A549 (cell line): ENCODE measurements at regions not wholly inside any gene's neighbourhood (a gene's known extent, or its start where the extent isn't known, plus 50 kb on each side); places are given as distances from the start of the nearest gene placed in this dataset.

ENCODE experiments used
- ATAC-seq, 2 experiments: fragments of 200-7000 bp in 1 of 2; fragments of >200 bp in 1 of 2; cut with Nextera tagmentation in 1 of 2; cut with Tn5 transposase in 1 of 2; 3 replicates each; pipeline versions ENCODE4 v1.8.0 to v1.9.1; 2018 to 2020; ENCODE audit warnings: mild to moderate bottlenecking in 1 of 2, moderate library complexity in 1 of 2
- CTCF ChIA-PET: fragments of 300-600 bp; sonication (Branson Sonifier 250); formaldehyde crosslinking; extraction: SDS; loops from one replicate; lab custom pipeline; 2021; ENCODE audit warnings: antibody characterized with exemption, inconsistent platforms; lab: Yijun Ruan, JAX
- POLR2A ChIA-PET: fragments of 350-600 bp; formaldehyde crosslinking; extraction: SDS; loops from one replicate; lab custom pipeline; 2021; ENCODE audit warnings: antibody characterized with exemption, inconsistent platforms; lab: Yijun Ruan, JAX
- DNase-seq, 2 experiments: peaks; one replicate each; pipeline versions ENCODE4 v3.0.0 to v3.0.0-alpha.2; 2011 to 2016; ENCODE audit warnings: low read depth in 1 of 2, low spot score in 1 of 2
- FAIRE-seq: peaks from 2 replicates; lab custom pipeline; 2011; peaks lifted over from hg19 to GRCh38; lab: Jason Lieb, UNC
- H3K27ac ChIP-seq, 2 experiments: fragments of >200 bp; sonication (Bioruptor Twin); formaldehyde crosslinking; 3 replicates each; pipeline ENCODE4 v1.5.1; 2016 to 2017
- H3K4me1 ChIP-seq: fragments of >200 bp; sonication (Bioruptor Twin); formaldehyde crosslinking; 3 replicates; pipeline ENCODE4 v1.6.1; 2016
- H3K4me2 ChIP-seq: fragments of >200 bp; sonication (Bioruptor Twin); formaldehyde crosslinking; 3 replicates; pipeline ENCODE4 v1.6.1; 2016
- H3K4me3 ChIP-seq: fragments of >200 bp; sonication (Bioruptor Twin); formaldehyde crosslinking; 3 replicates; pipeline ENCODE4 v1.5.1; 2016
- H3K9me3 ChIP-seq: fragments of >200 bp; sonication (Bioruptor Twin); formaldehyde crosslinking; 3 replicates; pipeline ENCODE4 v1.6.1; 2016
- ATOH8 ChIP-seq: fragments of 250-450 bp; sonication (Bioruptor Pico); IDR thresholded peaks from 2 replicates; pipeline ENCODE4 v1.5.0; 2020; ENCODE audit warnings: low read depth, mild to moderate bottlenecking, moderate library complexity
- CEBPB ChIP-seq, 2 experiments: fragments of >200 bp in 1 of 2; sonication (Bioruptor Twin) in 1 of 2; formaldehyde crosslinking in 1 of 2; IDR thresholded peaks; 2 replicates each; pipeline ENCODE4 v1.6.1; 2012 to 2016
- CHD2 ChIP-seq: fragments of 150-350 bp; IDR thresholded peaks from 2 replicates; pipeline ENCODE4 v1.6.1; 2014; ENCODE audit warnings: low read length; ENCODE audit not compliant: partially characterized antibody
- EP300 ChIP-seq, 2 experiments: fragments of >200 bp; sonication (Bioruptor Twin); formaldehyde crosslinking; IDR thresholded peaks; 2 replicates in 1 of 2; 3 replicates in 1 of 2; pipeline ENCODE4 v1.6.1; 2016 to 2017
- ESRRA ChIP-seq: fragments of 150-350 bp; IDR thresholded peaks from 2 replicates; pipeline ENCODE4 v1.6.1; 2014; ENCODE audit warnings: mild to moderate bottlenecking, low read length, borderline replicate concordance
- FOSL2 ChIP-seq, 2 experiments: fragments of 450-650 bp in 1 of 2; fragments of >200 bp in 1 of 2; sonication (Bioruptor Twin) in 1 of 2; formaldehyde crosslinking; IDR thresholded peaks; 2 replicates each; pipeline versions ENCODE4 v1.5.0 to v1.6.1; 2016 to 2020; ENCODE audit warnings: mild to moderate bottlenecking in 1 of 2, moderate library complexity in 1 of 2
- FOXS1 ChIP-seq: fragments of 250-450 bp; sonication (Bioruptor Pico); IDR thresholded peaks from 2 replicates; pipeline ENCODE4 v1.5.0; 2020; ENCODE audit warnings: mild to moderate bottlenecking, moderate library complexity
- GATA3 ChIP-seq: IDR thresholded peaks from 2 replicates; pipeline ENCODE4 v1.6.1; 2012; ENCODE audit warnings: borderline replicate concordance
- HOXA7 ChIP-seq: fragments of 250-450 bp; sonication (Bioruptor Pico); IDR thresholded peaks from 2 replicates; pipeline ENCODE4 v1.5.0; 2020; ENCODE audit warnings: mild to moderate bottlenecking, moderate library complexity
- JUNB ChIP-seq: fragments of >200 bp; sonication (Bioruptor Twin); formaldehyde crosslinking; IDR thresholded peaks from 2 replicates; pipeline ENCODE4 v1.6.1; 2016
- KDM1A ChIP-seq: fragments of 200-600 bp; sonication (generic); IDR thresholded peaks from 2 replicates; pipeline ENCODE4 v1.6.1; 2016; ENCODE audit warnings: low read depth, mild to moderate bottlenecking
- MAFK ChIP-seq: fragments of 450-650 bp; IDR thresholded peaks from 2 replicates; pipeline ENCODE4 v1.6.1; 2014; ENCODE audit not compliant: partially characterized antibody
- MAZ ChIP-seq: fragments of 150-350 bp; IDR thresholded peaks from 2 replicates; pipeline ENCODE4 v1.6.1; 2014; ENCODE audit warnings: antibody characterized with exemption, low read depth, low read length, borderline replicate concordance
- MYC ChIP-seq: IDR thresholded peaks from 2 replicates; pipeline ENCODE4 v1.6.1; 2012; ENCODE audit warnings: mild to moderate bottlenecking, inconsistent platforms, low read length, improper control_type of control experiment, borderline replicate concordance
- NFE2L2 ChIP-seq: fragments of 150-350 bp; conservative IDR thresholded peaks from 2 replicates; pipeline ENCODE4 v1.6.1; 2014; ENCODE audit warnings: low read length
- NPAS2 ChIP-seq: fragments of 250-450 bp; sonication (Bioruptor Pico); IDR thresholded peaks from 2 replicates; pipeline ENCODE4 v1.8.0; 2022; ENCODE audit warnings: mild to moderate bottlenecking, moderate library complexity, borderline replicate concordance
- NR3C1 ChIP-seq: fragments of >200 bp; sonication (Bioruptor Twin); formaldehyde crosslinking; IDR thresholded peaks from 3 replicates; pipeline ENCODE4 v1.6.1; 2017
- PHF8 ChIP-seq: fragments of 200-600 bp; sonication (generic); IDR thresholded peaks from 2 replicates; pipeline ENCODE4 v1.6.1; 2016; ENCODE audit warnings: low read depth, mild to moderate bottlenecking, antibody characterized with exemption, moderate library complexity, borderline replicate concordance
- POLR2AphosphoS2 ChIP-seq: conservative IDR thresholded peaks from 2 replicates; pipeline ENCODE4 v1.6.1; 2012; ENCODE audit warnings: low read length, improper control_type of control experiment, inconsistent platforms
- RFX5 ChIP-seq: fragments of 450-650 bp; IDR thresholded peaks from 2 replicates; pipeline ENCODE4 v1.7.1; 2014; ENCODE audit warnings: antibody characterized with exemption, mild to moderate bottlenecking, moderate library complexity
- SREBF2 ChIP-seq: fragments of 450-650 bp; IDR thresholded peaks from 2 replicates; pipeline ENCODE4 v1.6.1; 2014; ENCODE audit warnings: mild to moderate bottlenecking, moderate library complexity
- TFCP2L1 ChIP-seq: fragments of 250-450 bp; sonication (Bioruptor Pico); IDR thresholded peaks from 2 replicates; pipeline ENCODE4 v1.5.0; 2021; ENCODE audit warnings: mild to moderate bottlenecking
- WGBS: methylation state at CpG from one replicate; pipeline ENCODE4 v1.1.6; 2017; ENCODE audit errors: missing lambda C conversion rate; 5-methylcytosine and 5-hydroxymethylcytosine counted together
- TF ChIP-seq, protein P1 (sequence below): fragments of 450-650 bp; IDR thresholded peaks from 2 replicates; pipeline ENCODE4 v1.6.1; 2014; ENCODE audit warnings: antibody characterized with exemption
- TF ChIP-seq, protein P2 (sequence below): fragments of 200-600 bp; sonication (generic); IDR thresholded peaks from 2 replicates; pipeline ENCODE4 v1.6.1; 2016; ENCODE audit warnings: antibody characterized with exemption, mild to moderate bottlenecking, moderate library complexity
- TF ChIP-seq, protein P3 (sequence below): fragments of >200 bp; sonication (Bioruptor Twin); formaldehyde crosslinking; IDR thresholded peaks from 3 replicates; pipeline ENCODE4 v1.6.1; 2016
- TF ChIP-seq, protein P4 (sequence below): IDR thresholded peaks from 2 replicates; pipeline ENCODE4 v1.6.1; 2012

GRCh38 chr10:29807163-29807806 lies 172.5 kb upstream of the SVIL start:
- DNase-seq (peak; percentile 47 to 82), FAIRE-seq (no peak), ATAC-seq (peak; percentile 41 to 63; a peak in 5 of 6 replicates)
- no peak overlapping the region for H3K4me3 ChIP-seq
- ChIA-PET POLR2A (no interaction called here), CTCF (no interaction called here)
- H3K27ac ChIP-seq: peak overlapping the region; percentile 62 to 86
- H3K9me3 ChIP-seq: no peaks in the 10 kb centered on the region
- H3K4me1 ChIP-seq: peaks cover 70% of the 10 kb centered on the region
- 32% methylated on average over 2 of the region's 2 CpGs for WGBS
- TF ChIP-seq MAFK (peak; percentile 87), MAZ (no peak)
- peak overlapping the region; percentile 45 for H3K4me2 ChIP-seq

GRCh38 chr10:29806350-29806788 lies 171.6 kb upstream of the SVIL start:
- peak overlapping the region; percentile 45 for H3K4me2 ChIP-seq
- DNase-seq: no peak
- ChIA-PET POLR2A (no interaction called here), CTCF (interaction anchor here (0.7 to 1.5 kb wide), 2 partner anchors 66 to 71 kb away, joined by 3 to 4 read pairs; no protein-coding TSS in a partner anchor)
- peak overlapping the region; percentile 62 to 86; a peak in 5 of 6 replicates for H3K27ac ChIP-seq
- H3K4me3 ChIP-seq: no peak overlapping the region
- no peak for ATAC-seq
- no peak for FAIRE-seq
- no peaks in the 10 kb centered on the region for H3K9me3 ChIP-seq
- peaks cover 62% of the 10 kb centered on the region for H3K4me1 ChIP-seq
- TF ChIP-seq RFX5 (no peak), FOXS1 (CRISPR knock-in tag) (no peak), NFE2L2 (no peak), PHF8 (no peak), ESRRA (no peak), GATA3 (no peak), FOSL2 (IDR thresholded peaks at IDR 0.05) (no peak), FOSL2 (CRISPR knock-in tag; IDR thresholded peaks at IDR 0.05) (no peak), CHD2 (no peak), SREBF2 (no peak), CEBPB (IDR thresholded peaks at IDR 0.05) (no peak)
- TF ChIP-seq, protein P1, sequence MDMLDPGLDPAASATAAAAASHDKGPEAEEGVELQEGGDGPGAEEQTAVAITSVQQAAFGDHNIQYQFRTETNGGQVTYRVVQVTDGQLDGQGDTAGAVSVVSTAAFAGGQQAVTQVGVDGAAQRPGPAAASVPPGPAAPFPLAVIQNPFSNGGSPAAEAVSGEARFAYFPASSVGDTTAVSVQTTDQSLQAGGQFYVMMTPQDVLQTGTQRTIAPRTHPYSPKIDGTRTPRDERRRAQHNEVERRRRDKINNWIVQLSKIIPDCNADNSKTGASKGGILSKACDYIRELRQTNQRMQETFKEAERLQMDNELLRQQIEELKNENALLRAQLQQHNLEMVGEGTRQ: no peak
- 43% methylated on average over 2 of the region's 2 CpGs for WGBS

DNA sequence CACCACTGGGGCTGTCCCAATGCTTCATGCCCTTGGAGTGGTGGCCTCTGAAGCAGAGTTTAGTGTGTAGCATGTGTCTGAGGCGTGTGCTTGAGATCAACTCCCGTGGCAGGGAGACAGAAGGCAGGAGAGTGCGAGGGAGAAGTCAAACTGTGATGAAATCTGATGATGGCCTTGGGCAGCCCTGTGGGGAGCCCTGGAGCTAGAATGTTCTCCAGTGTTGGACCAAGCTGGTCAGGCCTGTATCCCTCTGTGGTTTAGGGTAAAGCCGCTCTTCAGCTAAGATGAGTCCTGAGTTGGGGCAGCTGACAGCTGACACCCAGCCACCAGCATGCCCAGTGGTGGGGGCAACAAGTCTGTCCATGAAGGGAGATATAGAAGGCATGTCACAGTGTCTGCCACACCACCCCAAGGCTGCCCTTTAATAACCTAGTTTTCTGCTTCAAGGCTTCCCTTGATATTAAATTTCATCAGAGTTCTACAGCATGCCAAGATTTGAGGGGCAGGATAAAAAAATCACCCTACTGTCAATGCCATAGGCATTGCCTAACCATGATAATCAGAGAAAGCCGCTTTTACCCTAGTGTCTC lies 170.5 kb upstream of the SVIL start:
- ChIA-PET CTCF (interaction anchor here (1.5 kb wide), 1 partner anchor 70 kb away, joined by 4 read pairs; no protein-coding TSS in a partner anchor), POLR2A (no interaction called here)
- 92% methylated on average over 5 of the region's 5 CpGs for WGBS
- ATAC-seq: no peak
- peaks cover 55% of the 10 kb centered on the region for H3K4me1 ChIP-seq
- no peak overlapping the region for H3K4me3 ChIP-seq
- FAIRE-seq: no peak
- peak overlapping the region; percentile 62 to 86 for H3K27ac ChIP-seq
- H3K9me3 ChIP-seq: no peaks in the 10 kb centered on the region
- peak overlapping the region; percentile 84; the same call in 2 of the 3 replicates for H3K4me2 ChIP-seq
- DNase-seq: no peak
- TF ChIP-seq, protein P2, sequence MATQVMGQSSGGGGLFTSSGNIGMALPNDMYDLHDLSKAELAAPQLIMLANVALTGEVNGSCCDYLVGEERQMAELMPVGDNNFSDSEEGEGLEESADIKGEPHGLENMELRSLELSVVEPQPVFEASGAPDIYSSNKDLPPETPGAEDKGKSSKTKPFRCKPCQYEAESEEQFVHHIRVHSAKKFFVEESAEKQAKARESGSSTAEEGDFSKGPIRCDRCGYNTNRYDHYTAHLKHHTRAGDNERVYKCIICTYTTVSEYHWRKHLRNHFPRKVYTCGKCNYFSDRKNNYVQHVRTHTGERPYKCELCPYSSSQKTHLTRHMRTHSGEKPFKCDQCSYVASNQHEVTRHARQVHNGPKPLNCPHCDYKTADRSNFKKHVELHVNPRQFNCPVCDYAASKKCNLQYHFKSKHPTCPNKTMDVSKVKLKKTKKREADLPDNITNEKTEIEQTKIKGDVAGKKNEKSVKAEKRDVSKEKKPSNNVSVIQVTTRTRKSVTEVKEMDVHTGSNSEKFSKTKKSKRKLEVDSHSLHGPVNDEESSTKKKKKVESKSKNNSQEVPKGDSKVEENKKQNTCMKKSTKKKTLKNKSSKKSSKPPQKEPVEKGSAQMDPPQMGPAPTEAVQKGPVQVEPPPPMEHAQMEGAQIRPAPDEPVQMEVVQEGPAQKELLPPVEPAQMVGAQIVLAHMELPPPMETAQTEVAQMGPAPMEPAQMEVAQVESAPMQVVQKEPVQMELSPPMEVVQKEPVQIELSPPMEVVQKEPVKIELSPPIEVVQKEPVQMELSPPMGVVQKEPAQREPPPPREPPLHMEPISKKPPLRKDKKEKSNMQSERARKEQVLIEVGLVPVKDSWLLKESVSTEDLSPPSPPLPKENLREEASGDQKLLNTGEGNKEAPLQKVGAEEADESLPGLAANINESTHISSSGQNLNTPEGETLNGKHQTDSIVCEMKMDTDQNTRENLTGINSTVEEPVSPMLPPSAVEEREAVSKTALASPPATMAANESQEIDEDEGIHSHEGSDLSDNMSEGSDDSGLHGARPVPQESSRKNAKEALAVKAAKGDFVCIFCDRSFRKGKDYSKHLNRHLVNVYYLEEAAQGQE: no peak
- TF ChIP-seq CEBPB (IDR thresholded peaks at IDR 0.05) (no peak), NR3C1 (no peak), GATA3 (no peak), ATOH8 (no peak), TFCP2L1 (CRISPR knock-in tag) (no peak), JUNB (no peak), CHD2 (no peak), HOXA7 (CRISPR knock-in tag) (no peak), POLR2AphosphoS2 (no peak), KDM1A (no peak), EP300 (IDR thresholded peaks at IDR 0.05) (no peak), NPAS2 (CRISPR knock-in tag) (no peak), MYC (no peak)
- TF ChIP-seq, protein P3, sequence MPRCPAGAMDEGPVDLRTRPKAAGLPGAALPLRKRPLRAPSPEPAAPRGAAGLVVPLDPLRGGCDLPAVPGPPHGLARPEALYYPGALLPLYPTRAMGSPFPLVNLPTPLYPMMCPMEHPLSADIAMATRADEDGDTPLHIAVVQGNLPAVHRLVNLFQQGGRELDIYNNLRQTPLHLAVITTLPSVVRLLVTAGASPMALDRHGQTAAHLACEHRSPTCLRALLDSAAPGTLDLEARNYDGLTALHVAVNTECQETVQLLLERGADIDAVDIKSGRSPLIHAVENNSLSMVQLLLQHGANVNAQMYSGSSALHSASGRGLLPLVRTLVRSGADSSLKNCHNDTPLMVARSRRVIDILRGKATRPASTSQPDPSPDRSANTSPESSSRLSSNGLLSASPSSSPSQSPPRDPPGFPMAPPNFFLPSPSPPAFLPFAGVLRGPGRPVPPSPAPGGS: no peak
- TF ChIP-seq, protein P4, sequence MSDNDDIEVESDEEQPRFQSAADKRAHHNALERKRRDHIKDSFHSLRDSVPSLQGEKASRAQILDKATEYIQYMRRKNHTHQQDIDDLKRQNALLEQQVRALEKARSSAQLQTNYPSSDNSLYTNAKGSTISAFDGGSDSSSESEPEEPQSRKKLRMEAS: no peak
